ENCODE measurements at regions not wholly inside any gene's neighbourhood (a gene's known extent, or its start where the extent isn't known, plus 50 kb on each side); places are given as distances from the start of the nearest gene placed in this dataset.
A peak's percentile ranks its signal among the peaks of the same experiment; 100 is the strongest.

GRCh38 chr16:82236415-82236814 is 66.4 kb upstream of the MPHOSPH6 start:
- no peak for DNase-seq

- DNase-seq, result no peak
These were observed 62.8 kb upstream of the MPHOSPH6 start for GRCh38 chr16:82232806-82233205.

DNA sequence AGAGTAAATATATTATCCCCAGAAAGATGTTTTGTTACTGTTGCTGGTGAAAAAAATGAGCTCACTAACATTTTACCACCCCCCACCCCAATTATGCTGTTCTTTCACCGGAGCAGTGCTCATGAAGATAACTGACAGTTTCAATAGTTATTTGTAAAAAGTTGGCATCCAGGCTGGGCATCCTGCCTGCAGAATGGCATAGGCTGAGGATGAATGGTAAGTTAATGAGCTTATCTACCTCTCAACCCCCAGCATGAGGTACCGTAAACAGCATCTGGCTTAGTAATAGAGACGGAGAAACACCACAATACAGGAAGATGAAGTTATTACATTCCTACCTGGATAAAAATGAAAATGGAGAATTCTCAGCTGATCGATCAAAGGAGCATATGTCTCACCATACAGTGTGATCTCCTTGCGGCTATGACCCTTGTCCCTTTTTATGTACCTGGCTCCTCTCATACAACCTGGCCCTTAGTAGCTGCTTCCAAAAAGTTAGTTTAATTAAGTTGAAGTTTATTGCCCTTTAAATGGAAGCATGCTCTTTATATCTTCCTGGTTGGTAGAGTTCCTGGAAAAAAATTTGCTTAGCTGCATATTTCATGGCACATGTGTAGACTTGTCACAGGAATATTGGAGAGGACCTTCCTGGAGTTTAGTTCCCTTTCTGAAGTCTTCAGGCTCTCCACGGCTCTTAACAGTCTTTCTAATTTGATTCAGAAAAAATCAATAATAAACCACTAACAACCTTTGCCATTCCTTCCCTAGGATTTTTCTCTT is 61.2 kb upstream of the MPHOSPH6 start:
- DNase-seq, result no peak

DNA sequence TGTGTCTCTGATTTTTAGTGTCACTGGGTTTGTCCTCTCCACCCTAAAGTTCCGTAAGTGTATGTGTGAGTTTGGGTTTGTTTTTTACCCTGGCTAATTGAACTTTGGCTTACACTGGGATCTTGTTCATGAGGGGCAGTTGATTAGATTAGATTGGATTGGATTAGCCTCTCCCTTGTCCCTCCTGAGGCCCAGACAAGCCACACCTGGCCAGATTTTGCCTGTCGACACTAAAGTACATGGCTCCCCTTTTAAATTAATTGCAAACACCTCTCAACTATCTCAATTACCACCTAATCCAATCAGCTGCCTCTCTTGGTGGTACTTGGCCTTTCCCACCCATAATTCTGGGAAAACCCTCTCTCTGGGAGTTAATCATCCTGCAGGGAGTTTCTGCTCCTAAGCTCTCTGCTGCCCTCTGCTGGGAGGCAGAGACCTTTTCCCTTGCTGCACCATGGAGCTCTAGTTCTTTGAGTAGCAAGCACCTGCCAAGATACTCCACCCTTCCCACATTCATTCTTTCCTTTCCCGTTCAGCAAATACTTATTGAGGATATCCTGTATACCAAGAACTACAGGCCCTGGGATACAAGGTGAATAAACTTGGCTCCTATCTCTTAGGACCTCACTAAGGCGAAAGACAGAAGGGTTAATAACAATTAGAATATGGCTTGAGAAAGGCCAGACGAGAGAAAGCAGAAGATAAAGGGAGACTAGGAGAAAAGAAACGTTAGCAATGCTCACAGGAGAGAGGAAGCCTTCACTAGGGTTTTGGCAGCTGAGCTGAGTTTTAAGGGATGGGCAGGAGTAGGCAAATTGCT is 60.0 kb upstream of the MPHOSPH6 start:
- DNase-seq, result peak; percentile 67 to 75

DNA sequence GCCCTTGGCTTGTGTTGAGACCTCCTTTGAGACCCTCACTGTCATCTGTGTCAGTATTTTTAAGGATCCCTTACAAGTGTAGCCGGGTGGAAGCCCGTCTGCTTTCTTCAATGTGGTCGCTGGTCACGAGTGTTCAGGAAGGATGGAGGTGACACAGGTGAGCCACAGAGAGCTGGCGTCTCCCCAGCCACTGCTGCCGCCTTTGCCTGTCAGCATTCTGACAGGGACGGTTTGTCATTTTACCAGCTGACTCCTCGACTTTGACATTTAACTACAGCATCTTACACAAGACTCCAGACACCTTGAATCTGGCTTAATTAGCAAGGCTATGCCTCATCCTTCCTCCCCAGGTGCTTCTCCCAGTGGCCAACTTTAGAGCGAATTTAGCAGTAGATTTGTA is 56.3 kb upstream of the MPHOSPH6 start:
- DNase-seq, result no peak

- no peak for DNase-seq
These were observed 54.8 kb upstream of the MPHOSPH6 start for GRCh38 chr16:82224821-82225220.

DNA sequence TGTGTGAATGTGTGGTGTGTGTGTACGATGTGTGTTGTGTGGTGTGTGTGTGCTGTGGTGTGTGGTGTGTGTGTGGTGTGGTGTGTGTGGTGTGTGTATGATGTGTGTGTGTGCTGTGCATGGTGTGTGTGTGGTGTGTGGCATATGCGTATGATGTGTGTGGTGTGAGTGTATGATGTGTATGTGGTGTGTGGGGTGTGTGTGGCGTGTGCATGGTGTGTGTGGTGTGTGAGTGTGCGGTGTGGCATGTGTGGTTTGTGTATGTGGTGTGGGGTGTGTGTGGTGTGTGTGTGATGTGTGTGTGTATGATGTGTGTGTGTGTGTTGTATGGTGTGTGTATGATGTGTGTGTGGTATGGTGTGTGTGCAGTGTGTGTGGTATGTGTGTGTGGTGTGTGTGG is 50.5 kb upstream of the MPHOSPH6 start:
- DNase-seq, result no peak
